ENCODE measurements at regions not wholly inside any gene's neighbourhood (a gene's known extent, or its start where the extent isn't known, plus 50 kb on each side); places are given as distances from the start of the nearest gene placed in this dataset.

GRCh38 chr22:49040111-49040510 is 787.6 kb downstream of the BRD1 start:
- Histone ChIP-seq H3K27ac (no peak overlapping the region), H3K27me3 (no peaks in the 10 kb centered on the region), H3K4me3 (no peak overlapping the region), H3K4me1 (replicated peaks in 1 of 2) (no peaks in the 10 kb centered on the region), H3K9me3 (replicated peaks in 1 of 3) (no peaks in the 10 kb centered on the region), H3K36me3 (replicated peaks in 1 of 2) (no peaks in the 10 kb centered on the region)
- 56 to 69% (median 66%) methylated on average over 8 of the region's 8 CpGs for WGBS, 4 donors
- TF ChIP-seq CTCF (IDR thresholded peaks at IDR 0.05), result no peak
- TF ChIP-seq POLR2A (IDR thresholded peaks at IDR 0.05), result no peak
- intact Hi-C loops (cut with DNase I), result loop anchor here in 1 of 2 donors (5.0 kb wide), 1 partner anchor 272 kb away; no protein-coding TSS in a partner anchor
- DNase-seq, result peak in 1 of 7 donors; percentile 4

GRCh38 chr22:49039625-49040024 is 788.0 kb downstream of the BRD1 start:
- Histone ChIP-seq H3K36me3 (replicated peaks in 1 of 2) (no peaks in the 10 kb centered on the region), H3K27me3 (no peaks in the 10 kb centered on the region), H3K9me3 (replicated peaks in 1 of 3) (no peaks in the 10 kb centered on the region), H3K4me3 (no peak overlapping the region), H3K27ac (no peak overlapping the region), H3K4me1 (replicated peaks in 1 of 2) (no peaks in the 10 kb centered on the region)
- no peak for TF ChIP-seq POLR2A (IDR thresholded peaks at IDR 0.05)
- no peak for TF ChIP-seq CTCF (IDR thresholded peaks at IDR 0.05)
- intact Hi-C loops (cut with DNase I), result loop anchor here in 1 of 2 donors (5.0 kb wide), 1 partner anchor 273 kb away; no protein-coding TSS in a partner anchor
- DNase-seq, result peak in 1 of 7 donors; percentile 1
- 75 to 81% (median 80%) methylated on average over 5 to 7 of the region's 7 CpGs for WGBS, 4 donors

- 75 to 82% (median 79%) methylated on average over 13 to 14 of the region's 14 CpGs for WGBS, 4 donors
These were observed 789.9 kb downstream of the BRD1 start for GRCh38 chr22:49037701-49038245.

GRCh38 chr22:49036513-49036912 is 791.2 kb downstream of the BRD1 start:
- no peaks in the 10 kb centered on the region for H3K9me3 ChIP-seq (replicated peaks in 1 of 3)
- no peak overlapping the region for H3K4me3 ChIP-seq
- TF ChIP-seq CTCF (IDR thresholded peaks at IDR 0.05) (no peak), POLR2A (IDR thresholded peaks at IDR 0.05) (no peak)
- H3K36me3 ChIP-seq (replicated peaks in 1 of 2), result no peaks in the 10 kb centered on the region
- H3K27me3 ChIP-seq, result no peaks in the 10 kb centered on the region
- no peak for DNase-seq
- no peak overlapping the region for H3K27ac ChIP-seq
- 76 to 83% (median 81%) methylated on average over 10 of the region's 10 CpGs for whole genome bisulfite sequencing, 4 donors
- intact Hi-C loops (cut with DNase I), result no loop called here
- H3K4me1 ChIP-seq (replicated peaks in 1 of 2), result no peaks in the 10 kb centered on the region

More at GRCh38 chr22:49037701-49038245, 789.9 kb downstream of the BRD1 start:
- Histone ChIP-seq H3K4me3 (no peak overlapping the region), H3K4me1 (replicated peaks in 1 of 2) (no peaks in the 10 kb centered on the region), H3K9me3 (replicated peaks in 1 of 3) (no peaks in the 10 kb centered on the region), H3K27me3 (no peaks in the 10 kb centered on the region), H3K36me3 (replicated peaks in 1 of 2) (no peaks in the 10 kb centered on the region), H3K27ac (no peak overlapping the region)
- DNase-seq, result no peak
- intact Hi-C loops (cut with DNase I), result no loop called here
- TF ChIP-seq POLR2A (IDR thresholded peaks at IDR 0.05) (no peak), CTCF (IDR thresholded peaks at IDR 0.05) (no peak)

Data from adrenal gland (tissue), 9 donors.